Endothelial cell of umbilical vein (primary cell): ENCODE measurements at regions not wholly inside any gene's neighbourhood (a gene's known extent, or its start where the extent isn't known, plus 50 kb on each side); places are given as distances from the start of the nearest gene placed in this dataset.

Source experiments
- BruUV-seq: library from RNA; stranded (reverse); fragments of 400-500 nt; replicated peaks from 2 replicates; lab custom pipeline; 2021; lab: Mats Ljungman, UMichigan
- CTCF ChIA-PET: fragments of 300-600, 350-600 bp; sonication (Branson Sonifier 250); formaldehyde crosslinking; loops from one replicate; lab custom pipeline; 2021; ENCODE audit warnings: antibody characterized with exemption, inconsistent platforms; lab: Charles Lee
- POLR2A ChIA-PET: fragments of 300-600, 350-600 bp; sonication (Branson Sonifier 250); formaldehyde crosslinking; loops from one replicate; lab custom pipeline; 2021; ENCODE audit warnings: antibody characterized with exemption, inconsistent platforms; lab: Charles Lee
- DNase-seq: peaks from one replicate; pipeline ENCODE4 v3.0.0-alpha.2; 2011; ENCODE audit warnings: low read depth, low spot score
- FAIRE-seq: peaks from 2 replicates; lab custom pipeline; 2011; peaks lifted over from hg19 to GRCh38; lab: Jason Lieb, UNC
- H2AFZ ChIP-seq: 2 replicates; pipeline ENCODE4 v1.6.0; 2012; ENCODE audit warnings: low read depth, low read length, control low read depth, inconsistent platforms
- H3K27ac ChIP-seq: 2 replicates; pipeline ENCODE4 v1.5.1; 2011; ENCODE audit warnings: low read depth, mild to moderate bottlenecking, control low read depth, low read length, moderate library complexity; ENCODE audit not compliant: insufficient read depth
- H3K27me3 ChIP-seq, 2 experiments: 2 replicates each; pipeline versions ENCODE4 v1.6.0 to v1.6.1; 2011; ENCODE audit warnings: low read length in 2 of 2, mixed read lengths in 1 of 2; ENCODE audit not compliant: control insufficient read depth in 2 of 2, insufficient read depth in 2 of 2
- H3K36me3 ChIP-seq, 2 experiments: 2 replicates in 1 of 2; 3 replicates in 1 of 2; pipeline ENCODE4 v1.5.1; 2011; ENCODE audit warnings: low read length in 2 of 2, mild to moderate bottlenecking in 1 of 2, moderate library complexity in 1 of 2; ENCODE audit not compliant: control insufficient read depth in 2 of 2, insufficient read depth in 2 of 2; ENCODE audit errors: extremely low read depth in 1 of 2
- H3K4me1 ChIP-seq: 3 replicates; pipeline ENCODE4 v1.5.1; 2011; ENCODE audit warnings: mild to moderate bottlenecking, low read length; ENCODE audit not compliant: control insufficient read depth, insufficient read depth; ENCODE audit errors: extremely low read depth
- H3K4me2 ChIP-seq: 2 replicates; pipeline ENCODE4 v1.6.1; 2011; ENCODE audit warnings: low read length, control low read depth, mixed read lengths; ENCODE audit not compliant: insufficient read depth
- H3K4me3 ChIP-seq, 3 experiments: fragments of 200-600 bp in 1 of 3; sonication (generic), shearing (Covaris generic) in 1 of 3; replicated peaks in 1 of 3; 2 replicates each; pipeline ENCODE4 v1.5.1; 2011 to 2016; ENCODE audit warnings: control low read depth in 3 of 3, low read length in 3 of 3, mild to moderate bottlenecking in 2 of 3, inconsistent platforms in 1 of 3, low read depth in 1 of 3, moderate library complexity in 1 of 3; ENCODE audit not compliant: insufficient read depth in 1 of 3
- H3K79me2 ChIP-seq: 2 replicates; pipeline ENCODE4 v1.6.0; 2012; ENCODE audit warnings: low read length, inconsistent platforms; ENCODE audit not compliant: control insufficient read depth, insufficient read depth
- H3K9ac ChIP-seq: replicated peaks from 2 replicates; pipeline ENCODE3; 2011; ENCODE audit warnings: low read length, control low read depth; ENCODE audit not compliant: insufficient read depth; ENCODE audit errors: extremely low read depth
- H3K9me1 ChIP-seq: replicated peaks from 3 replicates; pipeline ENCODE4 v1.6.0; 2011; ENCODE audit warnings: mild to moderate bottlenecking, low read length; ENCODE audit not compliant: control insufficient read depth, insufficient read depth; ENCODE audit errors: extremely low read depth
- H3K9me3 ChIP-seq: replicated peaks from 2 replicates; pipeline ENCODE4 v1.5.1; 2012; ENCODE audit warnings: low read length, inconsistent platforms; ENCODE audit not compliant: control insufficient read depth, insufficient read depth
- H4K20me1 ChIP-seq: replicated peaks from 2 replicates; pipeline ENCODE3; 2011; ENCODE audit warnings: mild to moderate bottlenecking, low read length; ENCODE audit not compliant: control insufficient read depth, insufficient read depth; ENCODE audit errors: extremely low read depth
- CTCF ChIP-seq, 2 donors: IDR thresholded peaks; 1 replicate in 1 of 2; 2 replicates in 1 of 2; pipeline ENCODE4 v1.5.1; 2011; ENCODE audit warnings: low read length in 2 of 2, mild to moderate bottlenecking in 2 of 2, moderate library complexity in 2 of 2, control low read depth in 1 of 2, inconsistent platforms in 1 of 2, low read depth in 1 of 2; ENCODE audit not compliant: insufficient read depth in 1 of 2; ENCODE audit errors: extremely low read depth in 1 of 2
- EZH2 ChIP-seq: IDR thresholded peaks from 2 replicates; pipeline ENCODE4 v1.6.1; 2012; ENCODE audit warnings: borderline replicate concordance, low read depth, mild to moderate bottlenecking, moderate library complexity, low read length, inconsistent platforms; ENCODE audit not compliant: severe bottlenecking
- FOS ChIP-seq: IDR thresholded peaks from 2 replicates; pipeline ENCODE4 v1.6.1; 2011; ENCODE audit warnings: mild to moderate bottlenecking, low read length, moderate library complexity, borderline replicate concordance; ENCODE audit not compliant: insufficient read depth
- GATA2 ChIP-seq: IDR thresholded peaks from 2 replicates; pipeline ENCODE4 v1.7.0; 2011; ENCODE audit warnings: low read depth, mild to moderate bottlenecking, moderate library complexity, mixed read lengths, low read length; ENCODE audit not compliant: insufficient read length, insufficient read depth
- JUN ChIP-seq: IDR thresholded peaks from 2 replicates; pipeline ENCODE4 v1.6.1; 2011; ENCODE audit warnings: borderline replicate concordance, low read depth; ENCODE audit not compliant: insufficient read length, insufficient read depth
- MAX ChIP-seq: IDR thresholded peaks from 2 replicates; pipeline ENCODE4 v1.6.1; 2011; ENCODE audit not compliant: insufficient read depth, insufficient read length
- MYC ChIP-seq: IDR thresholded peaks from one replicate; pipeline ENCODE4 v1.6.1; 2011; ENCODE audit warnings: mild to moderate bottlenecking, low read depth, low read length
- POLR2A ChIP-seq: IDR thresholded peaks from 2 replicates; pipeline ENCODE4 v1.6.1; 2012; ENCODE audit warnings: low read depth, mild to moderate bottlenecking, control low read depth, low read length
- POLR2AphosphoS5 ChIP-seq: IDR thresholded peaks from 2 replicates; pipeline ENCODE4 v1.6.1; 2012; ENCODE audit warnings: low read depth, mild to moderate bottlenecking, control low read depth, low read length, moderate library complexity; ENCODE audit not compliant: insufficient read depth
- dilution Hi-C: fragments of 300-500 bp; cut with MboI; formaldehyde crosslinking; loops from one replicate; pipeline ENCODE4 v1.15.0; 2019; ENCODE audit warnings: low sequenced_read_pairs; ENCODE audit not compliant: extremely low pct_ligation_motif_present
- intact Hi-C: fragments of 100-400 bp; cut with micrococcal nuclease; formaldehyde crosslinking; loops from one replicate; pipeline ENCODE4 v1.10.0; 2022

- H3K27ac ChIP-seq = no peak overlapping the region
- no peak for FAIRE-seq
- H3K4me1 ChIP-seq = peaks cover 2% of the 10 kb centered on the region
- intact Hi-C loops (no loop called here), dilution Hi-C loops (no loop called here)
- no peaks in the 10 kb centered on the region for H3K27me3 ChIP-seq
- no peak overlapping the region for H3K4me3 ChIP-seq
- no TSS peak for BruUV-seq
- POLR2A ChIA-PET = no interaction called here
- H4K20me1 ChIP-seq = no peaks in the 10 kb centered on the region
- DNase-seq = no peak
- H3K4me2 ChIP-seq = no peak overlapping the region
- H3K79me2 ChIP-seq = no peaks in the 10 kb centered on the region
- CTCF ChIA-PET = interaction anchor here (1.2 kb wide), 1 partner anchor 37 kb away, joined by 3 read pairs; no protein-coding TSS in a partner anchor
- no peak overlapping the region for H2AFZ ChIP-seq
- no peaks in the 10 kb centered on the region for H3K9me1 ChIP-seq
- H3K9ac ChIP-seq = no peak overlapping the region
- TF ChIP-seq GATA2 = no peak
- TF ChIP-seq FOS = no peak
- no peaks in the 10 kb centered on the region for H3K9me3 ChIP-seq
- no peaks in the 10 kb centered on the region for H3K36me3 ChIP-seq
These were observed 272.3 kb upstream of the PLPP4 start for GRCh38 chr10:120184547-120185337.

- Histone ChIP-seq H3K79me2 (no peaks in the 10 kb centered on the region), H3K9me3 (no peaks in the 10 kb centered on the region), H3K4me3 (no peak overlapping the region), H3K36me3 (no peaks in the 10 kb centered on the region), H3K9me1 (no peaks in the 10 kb centered on the region), H3K4me2 (no peak overlapping the region), H3K27me3 (no peaks in the 10 kb centered on the region), H3K9ac (no peak overlapping the region), H4K20me1 (no peaks in the 10 kb centered on the region), H3K4me1 (peaks cover 2% of the 10 kb centered on the region), H3K27ac (no peak overlapping the region), H2AFZ (no peak overlapping the region)
- POLR2A ChIA-PET = no interaction called here
- intact Hi-C loops (no loop called here), dilution Hi-C loops (no loop called here)
- DNase-seq (no peak), FAIRE-seq (no peak)
- CTCF ChIA-PET = no interaction called here
- BruUV-seq = no TSS peak
- no peak for TF ChIP-seq POLR2A
- no peak for TF ChIP-seq POLR2AphosphoS5
- no peak for TF ChIP-seq GATA2
- TF ChIP-seq JUN = no peak
- no peak for TF ChIP-seq EZH2
- TF ChIP-seq MYC = no peak
- TF ChIP-seq CTCF (IDR thresholded peaks at IDR 0.05; ENCODE audit: extremely low read depth in 1 of 2, insufficient read depth in 1 of 2, low read depth in 1 of 2, low read length in 2 of 2) = no peak
- TF ChIP-seq MAX = no peak
- no peak for TF ChIP-seq FOS
These were observed 270.5 kb upstream of the PLPP4 start for GRCh38 chr10:120186506-120186905.
